ENCODE measurements at regions not wholly inside any gene's neighbourhood (a gene's known extent, or its start where the extent isn't known, plus 50 kb on each side); places are given as distances from the start of the nearest gene placed in this dataset.

DNA sequence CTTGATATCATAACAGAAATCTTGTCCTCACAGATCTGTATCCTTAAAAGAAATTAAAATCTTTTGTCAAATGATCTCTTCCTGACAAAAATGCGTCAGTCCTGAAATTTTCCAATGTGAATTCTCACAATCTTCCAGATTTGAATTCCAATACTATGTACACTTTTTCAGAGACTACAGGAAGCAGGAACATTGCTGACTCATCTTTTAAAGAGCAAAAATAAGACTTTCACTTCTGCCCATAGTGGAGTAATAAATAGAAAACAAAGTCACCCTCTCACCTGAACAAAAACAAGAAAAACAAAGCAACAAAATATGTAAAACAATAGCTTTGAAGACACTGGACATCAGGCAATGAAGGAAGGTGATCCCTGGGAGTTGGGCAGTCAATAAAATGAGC, 167.0 kb upstream of the IPO5 start:
- TF ChIP-seq, protein P1, sequence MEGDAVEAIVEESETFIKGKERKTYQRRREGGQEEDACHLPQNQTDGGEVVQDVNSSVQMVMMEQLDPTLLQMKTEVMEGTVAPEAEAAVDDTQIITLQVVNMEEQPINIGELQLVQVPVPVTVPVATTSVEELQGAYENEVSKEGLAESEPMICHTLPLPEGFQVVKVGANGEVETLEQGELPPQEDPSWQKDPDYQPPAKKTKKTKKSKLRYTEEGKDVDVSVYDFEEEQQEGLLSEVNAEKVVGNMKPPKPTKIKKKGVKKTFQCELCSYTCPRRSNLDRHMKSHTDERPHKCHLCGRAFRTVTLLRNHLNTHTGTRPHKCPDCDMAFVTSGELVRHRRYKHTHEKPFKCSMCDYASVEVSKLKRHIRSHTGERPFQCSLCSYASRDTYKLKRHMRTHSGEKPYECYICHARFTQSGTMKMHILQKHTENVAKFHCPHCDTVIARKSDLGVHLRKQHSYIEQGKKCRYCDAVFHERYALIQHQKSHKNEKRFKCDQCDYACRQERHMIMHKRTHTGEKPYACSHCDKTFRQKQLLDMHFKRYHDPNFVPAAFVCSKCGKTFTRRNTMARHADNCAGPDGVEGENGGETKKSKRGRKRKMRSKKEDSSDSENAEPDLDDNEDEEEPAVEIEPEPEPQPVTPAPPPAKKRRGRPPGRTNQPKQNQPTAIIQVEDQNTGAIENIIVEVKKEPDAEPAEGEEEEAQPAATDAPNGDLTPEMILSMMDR (IDR thresholded peaks at IDR 0.05; ENCODE audit: poor library complexity): no peak
- no peak for TF ChIP-seq EZH2 (IDR thresholded peaks at IDR 0.05; ENCODE audit: borderline replicate concordance)
- TF ChIP-seq EZH2phosphoT487 (IDR thresholded peaks at IDR 0.05; ENCODE audit: low read depth, severe bottlenecking, unreplicated experiment): no peak

Data from hepatocyte (in vitro differentiated cells).